ENCODE measurements at regions not wholly inside any gene's neighbourhood (a gene's known extent, or its start where the extent isn't known, plus 50 kb on each side); places are given as distances from the start of the nearest gene placed in this dataset.

- DNase-seq (ENCODE audit: low read depth in 4 of 4, low spot score in 3 of 4): no peak
Observed at GRCh38 chr2:128490321-128490720, 171.7 kb upstream of the HS6ST1 start.

DNA sequence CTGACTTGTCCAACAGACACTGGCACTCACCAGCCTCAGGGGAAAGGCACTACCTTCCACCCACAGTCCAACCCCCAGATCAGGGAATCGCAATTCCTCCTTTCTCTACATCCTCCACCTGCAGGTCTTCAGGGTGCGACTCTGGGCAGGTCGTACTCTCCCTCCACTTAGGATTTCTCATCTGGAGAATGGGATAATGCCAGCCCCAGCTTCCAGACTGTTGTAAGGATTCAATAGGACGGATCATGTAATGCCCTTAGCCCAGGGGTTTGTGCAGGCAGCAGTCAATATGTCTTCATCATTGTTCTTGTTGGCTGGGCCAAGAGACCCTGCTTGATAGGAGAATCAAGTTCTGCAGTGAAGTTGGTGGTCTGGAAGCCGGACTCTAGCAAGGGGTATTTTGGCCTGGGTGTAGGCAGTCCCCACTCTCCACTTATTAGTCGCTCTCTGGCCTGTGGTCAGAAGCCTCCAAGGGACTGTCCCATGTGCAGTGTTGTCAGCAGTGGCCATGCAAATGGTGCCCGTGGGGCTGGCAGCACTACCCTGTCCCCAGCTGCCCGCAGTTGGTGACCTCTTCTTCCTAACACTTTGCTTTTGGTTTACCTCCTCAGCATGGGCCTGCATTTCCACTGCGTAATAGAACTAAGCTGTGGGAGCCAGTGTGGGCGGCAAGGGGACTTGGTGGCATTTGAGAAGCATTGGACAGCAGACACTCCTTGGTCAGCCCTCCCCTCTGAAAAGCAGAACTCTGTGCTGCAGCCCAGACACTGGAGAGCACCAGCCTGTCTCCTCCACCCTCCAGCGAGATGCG lies 172.4 kb upstream of the HS6ST1 start:
- no peak for DNase-seq (ENCODE audit: low read depth in 4 of 4, low spot score in 3 of 4)

DNA sequence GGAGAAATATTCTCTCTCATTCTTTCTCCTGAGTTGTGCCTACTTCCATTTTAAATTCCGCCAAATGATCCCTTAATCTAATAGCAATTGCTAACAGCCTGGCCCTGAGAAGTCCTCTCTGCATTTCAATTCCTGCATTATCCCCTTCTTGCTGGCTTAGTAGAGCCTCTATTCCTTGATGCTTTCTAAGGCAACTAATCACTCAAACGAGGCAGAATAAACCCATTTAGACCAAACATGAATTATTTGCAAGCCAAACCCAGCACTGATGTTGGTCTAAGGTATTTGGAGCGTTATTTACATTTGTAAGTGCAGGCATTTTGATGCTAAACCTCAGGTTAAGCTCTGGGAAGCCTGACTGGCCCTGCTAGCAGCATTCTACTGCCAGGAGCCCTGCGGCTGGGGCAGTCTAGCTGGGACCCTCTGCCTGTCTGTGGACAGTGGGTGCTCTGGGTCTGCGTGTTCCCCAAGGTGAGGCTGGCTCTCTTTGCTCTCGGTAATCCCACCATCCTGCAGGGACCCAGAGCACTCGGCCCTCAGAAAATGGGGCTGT lies 173.1 kb upstream of the HS6ST1 start:
- DNase-seq (ENCODE audit: low read depth in 4 of 4, low spot score in 3 of 4): no peak

- no peak for DNase-seq (ENCODE audit: low read depth in 4 of 4, low spot score in 3 of 4)
Observed at GRCh38 chr2:128492966-128493811, 174.5 kb upstream of the HS6ST1 start.

GRCh38 chr2:128493880-128494279 lies 175.2 kb upstream of the HS6ST1 start:
- no peak for DNase-seq (ENCODE audit: low read depth in 4 of 4, low spot score in 3 of 4)

GRCh38 chr2:128494307-128494639 lies 175.6 kb upstream of the HS6ST1 start:
- DNase-seq (ENCODE audit: low read depth in 4 of 4, low spot score in 3 of 4): no peak

- DNase-seq (ENCODE audit: low read depth in 4 of 4, low spot score in 3 of 4): no peak
Observed at GRCh38 chr2:128494640-128495321, 176.1 kb upstream of the HS6ST1 start.

DNA sequence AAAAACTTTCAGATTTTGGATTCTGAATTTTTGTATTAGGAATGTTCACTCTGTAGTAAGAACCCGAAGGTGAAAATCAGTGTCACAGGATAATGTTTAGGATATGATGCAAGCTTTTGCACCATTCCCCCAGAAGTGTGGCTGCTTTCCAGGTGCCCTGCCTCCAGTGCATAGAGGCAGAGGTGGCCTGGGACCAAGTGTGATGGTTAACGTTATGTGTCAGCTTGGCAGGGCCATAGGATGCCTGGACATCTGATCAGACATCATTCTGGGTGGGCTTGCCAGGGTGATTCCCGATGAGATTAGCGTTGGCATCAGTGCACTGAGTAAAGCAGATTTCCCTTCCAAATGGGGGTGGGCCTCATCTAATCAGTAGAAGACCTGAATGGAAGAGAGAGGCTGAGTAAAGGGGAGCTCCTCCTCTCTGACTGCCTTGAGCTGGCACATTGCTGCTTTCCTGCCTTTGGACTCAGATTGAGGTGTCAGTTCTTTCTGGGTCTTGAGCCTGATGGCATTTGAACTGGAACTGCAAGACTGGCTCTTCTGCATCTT lies 177.4 kb upstream of the HS6ST1 start:
- no peak for DNase-seq (ENCODE audit: low read depth in 4 of 4, low spot score in 3 of 4)

DNA sequence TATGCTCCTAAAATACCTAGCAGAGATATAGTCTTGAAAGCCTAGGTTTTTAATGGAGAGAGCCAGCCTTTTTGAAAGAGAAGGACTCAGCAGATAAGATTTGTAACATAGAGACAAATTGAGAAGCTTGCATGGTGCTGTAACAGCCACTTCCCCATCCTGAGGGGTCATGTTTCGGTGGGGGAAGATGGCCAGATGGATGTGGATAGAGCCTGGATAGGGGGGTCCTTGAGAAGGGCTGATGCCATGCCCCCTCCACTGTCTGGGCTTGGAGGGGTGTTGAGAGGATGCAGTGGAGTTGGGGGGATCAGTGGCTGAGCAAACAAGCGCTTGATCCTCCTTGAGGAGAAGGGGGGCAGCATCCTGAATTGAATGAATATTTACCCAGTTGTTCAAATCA lies 178.0 kb upstream of the HS6ST1 start:
- no peak for DNase-seq (ENCODE audit: low read depth in 4 of 4, low spot score in 3 of 4)

- DNase-seq (ENCODE audit: low read depth in 4 of 4, low spot score in 3 of 4): no peak
Observed at GRCh38 chr2:128497461-128497860, 178.8 kb upstream of the HS6ST1 start.

GRCh38 chr2:128498086-128498485 lies 179.4 kb upstream of the HS6ST1 start:
- DNase-seq (ENCODE audit: low read depth in 4 of 4, low spot score in 3 of 4): no peak

DNA sequence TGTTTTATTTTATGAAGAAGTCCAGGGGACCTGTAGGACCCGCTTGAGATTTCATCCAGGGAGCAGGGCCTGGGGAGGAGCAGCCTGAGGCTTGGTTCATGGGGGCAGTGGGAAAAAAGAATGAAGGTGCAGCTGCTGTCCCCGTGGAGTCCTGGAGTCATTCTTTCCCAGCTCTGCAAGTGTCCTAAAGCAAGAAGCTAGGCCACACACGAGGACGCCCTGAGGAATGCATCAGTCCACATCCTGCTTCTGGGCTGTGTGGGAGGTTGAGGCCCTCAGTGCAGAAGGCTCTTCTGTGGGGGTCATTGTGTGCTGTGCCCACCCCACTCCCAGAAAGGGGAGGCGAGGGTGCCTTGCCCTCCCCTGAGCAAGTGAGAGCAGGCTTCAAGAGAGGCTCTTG lies 179.9 kb upstream of the HS6ST1 start:
- no peak for DNase-seq (ENCODE audit: low read depth in 4 of 4, low spot score in 3 of 4)

DNA sequence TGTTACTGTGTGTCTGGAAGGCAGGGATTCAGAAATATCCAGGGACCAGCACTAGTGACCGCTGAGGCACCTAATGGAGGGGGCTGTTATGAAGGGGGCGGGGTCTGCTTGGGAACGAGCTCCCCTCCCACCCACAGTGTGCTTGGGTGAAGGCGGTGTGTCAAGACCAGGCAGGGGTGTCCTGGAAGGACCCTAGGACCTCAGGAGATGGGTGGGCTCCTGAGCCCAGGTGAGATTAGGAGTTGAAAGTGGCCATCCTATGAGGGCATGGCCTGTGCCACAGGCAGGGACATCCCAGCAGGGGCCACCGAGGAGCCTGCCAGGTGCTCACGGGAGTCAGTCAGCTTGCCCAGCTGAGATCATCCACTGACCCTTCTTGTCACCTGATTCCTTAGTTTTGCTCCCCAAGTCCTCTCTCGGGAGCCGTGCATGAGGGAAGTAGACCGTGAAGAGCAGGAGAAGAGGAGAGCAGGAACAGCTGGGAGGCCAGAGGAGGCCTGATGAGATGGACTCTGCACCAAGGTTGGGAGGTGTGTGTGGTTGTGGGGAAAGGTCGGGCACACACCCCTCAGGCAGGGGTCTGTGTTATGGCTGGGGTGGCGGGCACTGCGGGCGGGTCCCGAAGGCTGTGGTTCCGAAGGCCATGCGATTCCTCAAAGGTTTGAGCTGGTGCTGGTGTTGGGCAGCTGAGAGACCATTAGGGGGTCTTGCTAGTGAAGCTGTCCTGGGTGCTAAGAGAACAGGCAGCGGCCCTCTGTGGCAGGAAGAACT lies 180.9 kb upstream of the HS6ST1 start:
- no peak for DNase-seq (ENCODE audit: low read depth in 4 of 4, low spot score in 3 of 4)

DNA sequence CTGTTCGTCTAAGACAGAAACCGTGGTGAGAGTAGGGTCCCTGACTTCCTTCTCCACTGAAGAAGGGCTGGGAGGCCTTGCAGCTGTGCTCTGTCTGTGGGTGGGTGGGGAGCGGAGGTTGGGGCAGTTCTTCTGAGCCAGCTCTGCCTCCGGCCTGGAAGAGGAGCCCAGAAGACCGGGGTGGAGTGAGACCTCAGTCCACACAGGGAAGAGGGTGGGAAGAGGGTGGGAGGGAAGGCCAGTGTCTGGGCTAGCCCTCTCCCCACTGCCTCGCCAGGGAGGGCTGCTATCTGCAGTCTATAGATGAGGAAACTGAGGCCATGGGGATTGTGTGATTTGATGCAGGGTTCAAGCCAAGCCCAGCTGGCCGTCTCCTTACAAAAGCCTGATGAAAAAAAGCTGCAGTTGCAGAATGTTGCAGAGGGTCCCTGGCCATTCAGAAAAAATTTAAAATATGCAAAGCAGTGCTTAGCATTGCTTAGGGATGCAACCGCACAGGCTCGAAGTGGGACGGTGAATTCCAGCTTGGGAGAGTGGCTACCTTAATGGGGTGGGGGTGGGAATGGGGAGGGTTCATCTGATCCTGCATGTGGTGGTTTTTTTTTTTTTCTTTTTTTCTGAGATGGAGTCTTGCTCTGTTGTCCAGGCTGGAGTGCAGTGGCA lies 181.6 kb upstream of the HS6ST1 start:
- DNase-seq (ENCODE audit: low read depth in 4 of 4, low spot score in 3 of 4): no peak

DNA sequence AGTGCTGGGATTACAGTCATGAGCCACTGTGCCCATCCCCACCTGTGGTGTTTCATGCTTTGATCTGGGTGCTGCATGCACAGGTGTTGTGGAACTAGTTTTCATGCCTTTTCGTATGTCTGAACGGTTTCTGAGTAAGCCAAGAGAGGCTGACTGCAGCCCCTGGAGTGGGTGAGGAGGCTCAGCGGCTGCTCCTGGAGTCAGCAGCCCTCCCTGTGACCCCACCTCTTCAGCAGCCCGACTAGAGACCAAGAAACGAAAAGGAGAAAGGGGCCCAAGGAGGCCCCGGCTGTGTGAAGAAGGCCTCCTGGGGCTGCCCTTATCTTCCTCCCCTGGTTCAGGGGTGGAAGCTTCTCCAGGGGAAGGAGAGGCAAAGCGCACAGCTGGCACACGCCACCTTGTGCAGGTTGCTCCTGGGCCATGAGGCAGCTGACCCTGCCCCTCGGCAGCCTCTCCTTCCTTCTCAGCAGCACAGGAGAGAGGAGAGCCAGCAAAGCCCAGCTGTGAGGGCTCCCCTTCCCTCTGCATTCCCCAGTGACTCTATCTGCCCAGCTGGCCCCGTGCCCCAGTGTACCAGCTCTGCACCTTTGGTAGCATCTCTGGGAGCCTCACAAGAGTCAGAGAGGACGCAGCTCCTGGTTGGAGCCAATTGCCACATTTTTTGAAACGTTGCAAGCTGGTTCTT lies 182.5 kb upstream of the HS6ST1 start:
- no peak for DNase-seq (ENCODE audit: low read depth in 4 of 4, low spot score in 3 of 4)

- DNase-seq (ENCODE audit: low read depth in 4 of 4, low spot score in 3 of 4): no peak
Observed at GRCh38 chr2:128501700-128502099, 183.0 kb upstream of the HS6ST1 start.

- DNase-seq (ENCODE audit: low read depth in 4 of 4, low spot score in 3 of 4): no peak
Observed at GRCh38 chr2:128502200-128502599, 183.5 kb upstream of the HS6ST1 start.

- DNase-seq (ENCODE audit: low read depth in 4 of 4, low spot score in 3 of 4): no peak
Observed at GRCh38 chr2:128502638-128503246, 184.1 kb upstream of the HS6ST1 start.
